Activated CD8-positive, alpha-beta T cell treated with anti-CD3 and anti-CD28 coated beads for 36 hours (primary cell): ENCODE measurements at regions not wholly inside any gene's neighbourhood (a gene's known extent, or its start where the extent isn't known, plus 50 kb on each side); places are given as distances from the start of the nearest gene placed in this dataset.

Experiments
- ATAC-seq: fragments of 200-7000 bp; cut with Tn5 transposase; one replicate; pipeline ENCODE4 v1.10.0; 2021; ENCODE audit warnings: mild to moderate bottlenecking, moderate library complexity
- CTCF ChIA-PET: fragments of 350-600 bp; sonication (Branson Sonifier 250); formaldehyde crosslinking; loops from one replicate; lab custom pipeline; 2021; ENCODE audit warnings: antibody characterized with exemption; lab: Charles Lee
- POLR2A ChIA-PET: fragments of 350-600 bp; sonication (Branson Sonifier 250); formaldehyde crosslinking; loops from one replicate; lab custom pipeline; 2021; ENCODE audit warnings: antibody characterized with exemption; lab: Charles Lee
- DNase-seq: peaks from one replicate; pipeline ENCODE4 v3.0.0-alpha.2; 2020
- H3K27ac Mint-ChIP-seq: one replicate; pipeline ENCODE4 v1.8.0; 2021; ENCODE audit warnings: mild to moderate bottlenecking, mixed read lengths
- H3K27me3 Mint-ChIP-seq: one replicate; pipeline ENCODE4 v1.8.0; 2021; ENCODE audit warnings: mixed read lengths
- H3K36me3 Mint-ChIP-seq: one replicate; pipeline ENCODE4 v1.8.0; 2021; ENCODE audit warnings: low read depth, mixed read lengths
- H3K4me1 Mint-ChIP-seq: one replicate; pipeline ENCODE4 v1.8.0; 2021; ENCODE audit warnings: low read depth, mixed read lengths
- H3K4me3 Mint-ChIP-seq: one replicate; pipeline ENCODE4 v1.8.0; 2021; ENCODE audit warnings: mild to moderate bottlenecking, moderate library complexity, mixed read lengths
- H3K9me3 Mint-ChIP-seq: one replicate; pipeline ENCODE4 v1.8.0; 2021; ENCODE audit warnings: mixed read lengths
- CTCF ChIP-seq: fragments of 200-600 bp; IDR thresholded peaks from one replicate; pipeline ENCODE4 v1.8.0; 2022; ENCODE audit warnings: antibody characterized with exemption, mild to moderate bottlenecking
- intact Hi-C: fragments of 100-400 bp; cut with micrococcal nuclease; formaldehyde crosslinking; loops from one replicate; pipeline ENCODE4 v1.10.0; 2022

- Mint-ChIP-seq H3K9me3 (peaks cover 3% of the 10 kb centered on the region), H3K4me1 (peaks cover 71% of the 10 kb centered on the region), H3K27me3 (no peaks in the 10 kb centered on the region), H3K36me3 (no peaks in the 10 kb centered on the region), H3K27ac (peak overlapping the region; percentile 72), H3K4me3 (no peak overlapping the region)
- no peak for DNase-seq
- CTCF ChIA-PET: interaction anchor here (0.8 to 12.2 kb wide), 5 partner anchors 10 to 86 kb away, joined by 3 to 221 read pairs (median 12); partner anchors contain the start of gene TNFAIP3
- no peak for TF ChIP-seq CTCF
- no peak for ATAC-seq
- intact Hi-C loops: loop anchor here (5.0 kb wide), 1 partner anchor 38 kb away; no protein-coding TSS in a partner anchor
- POLR2A ChIA-PET: interaction anchor here (1.0 to 1.7 kb wide), 3 partner anchors 19 to 76 kb away, joined by 3 to 9 read pairs (median 3); no protein-coding TSS in a partner anchor
Observed at GRCh38 chr6:137793805-137794515, 73.1 kb upstream of the TNFAIP3 start.

GRCh38 chr6:137794516-137795201, 72.4 kb upstream of the TNFAIP3 start:
- Mint-ChIP-seq H3K27me3 (no peaks in the 10 kb centered on the region), H3K9me3 (no peaks in the 10 kb centered on the region), H3K4me1 (peaks cover 78% of the 10 kb centered on the region), H3K27ac (peak overlapping the region; percentile 72), H3K4me3 (no peak overlapping the region), H3K36me3 (no peaks in the 10 kb centered on the region)
- TF ChIP-seq CTCF: no peak
- POLR2A ChIA-PET: interaction anchor here (1.0 to 1.7 kb wide), 3 partner anchors 19 to 75 kb away, joined by 3 to 9 read pairs (median 3); no protein-coding TSS in a partner anchor
- intact Hi-C loops: loop anchor here (5.0 kb wide), 2 partner anchors 38 to 183 kb away; no protein-coding TSS in a partner anchor
- ATAC-seq (no peak), DNase-seq (no peak)
- CTCF ChIA-PET: interaction anchor here (0.7 to 12.2 kb wide), 7 partner anchors 10 to 206 kb away, joined by 3 to 221 read pairs (median 4); partner anchors contain the start of gene TNFAIP3

GRCh38 chr6:137795501-137795900, 71.6 kb upstream of the TNFAIP3 start:
- no peak for DNase-seq
- ChIA-PET CTCF (interaction anchor here (1.0 to 12.2 kb wide), 3 partner anchors 73 to 89 kb away, joined by 3 to 221 read pairs (median 4); partner anchors contain the start of gene TNFAIP3), POLR2A (interaction anchor here (0.8 to 1.8 kb wide), 3 partner anchors 33 to 79 kb away, joined by 3 to 5 read pairs (median 4); partner anchors contain the start of gene TNFAIP3)
- no peaks in the 10 kb centered on the region for H3K36me3 Mint-ChIP-seq
- peaks cover 78% of the 10 kb centered on the region for H3K4me1 Mint-ChIP-seq
- intact Hi-C loops: loop anchor here (5.0 kb wide), 1 partner anchor 182 kb away; no protein-coding TSS in a partner anchor
- no peak overlapping the region for H3K4me3 Mint-ChIP-seq
- H3K27ac Mint-ChIP-seq: peak overlapping the region; percentile 11
- ATAC-seq: no peak
- no peaks in the 10 kb centered on the region for H3K27me3 Mint-ChIP-seq
- H3K9me3 Mint-ChIP-seq: no peaks in the 10 kb centered on the region
- TF ChIP-seq CTCF: no peak

- intact Hi-C loops: loop anchor here (5.0 kb wide), 1 partner anchor 179 kb away; no protein-coding TSS in a partner anchor
- ChIA-PET POLR2A (interaction anchor here (0.7 to 2.2 kb wide), 9 partner anchors 10 to 99 kb away, joined by 3 to 10 read pairs (median 4); partner anchors contain the start of gene TNFAIP3), CTCF (interaction anchor here (0.8 to 12.2 kb wide), 21 partner anchors 10 to 207 kb away, joined by 3 to 221 read pairs (median 10); partner anchors contain the start of gene TNFAIP3)
Observed at GRCh38 chr6:137798261-137798660, 68.8 kb upstream of the TNFAIP3 start.

More at GRCh38 chr6:137798261-137798660, 68.8 kb upstream of the TNFAIP3 start:
- no peak overlapping the region for H3K27ac Mint-ChIP-seq
- no peak overlapping the region for H3K4me3 Mint-ChIP-seq
- peaks cover 71% of the 10 kb centered on the region for H3K4me1 Mint-ChIP-seq
- peaks cover under 1% of the 10 kb centered on the region for H3K36me3 Mint-ChIP-seq
- H3K9me3 Mint-ChIP-seq: peaks cover under 1% of the 10 kb centered on the region
- TF ChIP-seq CTCF: no peak
- DNase-seq: no peak
- ATAC-seq: no peak
- no peaks in the 10 kb centered on the region for H3K27me3 Mint-ChIP-seq
